ENCODE measurements at regions not wholly inside any gene's neighbourhood (a gene's known extent, or its start where the extent isn't known, plus 50 kb on each side); places are given as distances from the start of the nearest gene placed in this dataset.

DNA sequence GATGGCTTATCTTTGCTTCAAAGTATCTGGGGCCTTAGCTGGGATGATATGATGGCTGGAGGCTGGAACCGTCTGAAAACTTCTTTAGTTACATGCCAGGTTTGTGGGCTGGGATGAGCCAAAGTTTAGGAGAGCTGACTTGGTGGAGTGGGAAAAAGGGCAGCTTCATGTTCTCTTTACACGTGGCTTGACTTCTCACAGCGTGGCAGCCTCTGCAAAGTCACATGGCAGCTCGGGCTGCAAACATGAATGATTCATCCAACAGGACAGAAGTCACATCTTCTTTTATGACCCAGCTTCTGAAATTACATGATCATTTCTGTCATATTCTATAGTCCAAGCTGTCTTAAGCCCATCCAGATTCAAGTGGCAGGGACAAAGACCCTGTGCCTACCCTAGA, 176.0 kb downstream of the OLFM4 start:
- Histone ChIP-seq H3K36me3 (ENCODE audit: control insufficient read depth, low read depth, low read length) (no peaks in the 10 kb centered on the region), H3K9ac (ENCODE audit: low read length) (no peak overlapping the region), H3K27me3 (ENCODE audit: control insufficient read depth, insufficient read depth, low read length) (peaks cover 12% of the 10 kb centered on the region), H3K27ac (ENCODE audit: low read length) (no peak overlapping the region), H3K4me1 (ENCODE audit: control insufficient read depth, low read depth, low read length) (no peaks in the 10 kb centered on the region), H3K9me3 (ENCODE audit: control insufficient read depth, low read depth, low read length) (no peaks in the 10 kb centered on the region), H3K4me3 (ENCODE audit: low read length) (no peak overlapping the region)

DNA sequence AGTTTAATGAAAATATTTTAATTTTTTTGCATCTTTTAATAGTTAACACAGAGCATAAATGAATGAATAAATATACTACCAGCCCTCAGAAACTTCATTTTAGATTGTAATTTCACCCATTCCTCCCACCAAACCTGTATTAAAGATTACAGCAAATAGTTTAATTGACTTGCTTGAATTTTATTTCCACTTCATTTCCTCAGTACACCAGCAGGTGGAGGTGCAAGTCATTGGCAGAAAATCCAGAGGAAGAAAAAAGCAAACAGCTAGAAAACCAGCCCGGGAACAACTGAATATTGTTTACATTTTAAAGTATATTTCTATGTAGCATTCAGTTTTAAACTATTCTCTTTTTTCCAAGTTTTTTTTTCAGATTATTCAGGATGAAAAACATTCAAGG, 177.8 kb downstream of the OLFM4 start:
- Histone ChIP-seq H3K27me3 (ENCODE audit: control insufficient read depth, insufficient read depth, low read length) (no peaks in the 10 kb centered on the region), H3K36me3 (ENCODE audit: control insufficient read depth, low read depth, low read length) (no peaks in the 10 kb centered on the region), H3K4me3 (ENCODE audit: low read length) (no peak overlapping the region), H3K4me1 (ENCODE audit: control insufficient read depth, low read depth, low read length) (no peaks in the 10 kb centered on the region), H3K9me3 (ENCODE audit: control insufficient read depth, low read depth, low read length) (no peaks in the 10 kb centered on the region), H3K9ac (ENCODE audit: low read length) (no peak overlapping the region), H3K27ac (ENCODE audit: low read length) (no peak overlapping the region)

DNA sequence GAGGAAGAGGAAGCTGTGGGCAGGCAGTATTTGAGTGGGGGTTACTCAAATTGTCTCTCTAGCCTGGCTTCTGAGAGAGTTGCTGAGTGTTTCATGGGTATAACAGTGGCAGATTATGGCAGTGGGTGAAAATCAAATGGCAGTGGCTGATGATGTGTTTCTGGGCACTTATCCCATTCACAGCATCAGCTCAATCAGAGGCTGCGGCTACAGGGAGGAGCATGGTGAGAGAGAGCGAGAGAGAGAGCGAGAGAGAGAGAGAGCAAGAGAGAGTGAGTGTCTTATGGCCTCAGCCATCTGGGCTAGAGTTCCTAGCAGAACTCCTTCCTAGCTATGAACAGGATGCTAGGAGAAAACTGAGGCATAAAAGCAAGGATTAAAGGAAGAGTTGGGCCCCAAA, 178.9 kb downstream of the OLFM4 start:
- Histone ChIP-seq H3K27ac (ENCODE audit: low read length) (no peak overlapping the region), H3K36me3 (ENCODE audit: control insufficient read depth, low read depth, low read length) (no peaks in the 10 kb centered on the region), H3K9ac (ENCODE audit: low read length) (no peak overlapping the region), H3K27me3 (ENCODE audit: control insufficient read depth, insufficient read depth, low read length) (no peaks in the 10 kb centered on the region), H3K9me3 (ENCODE audit: control insufficient read depth, low read depth, low read length) (no peaks in the 10 kb centered on the region), H3K4me1 (ENCODE audit: control insufficient read depth, low read depth, low read length) (no peaks in the 10 kb centered on the region), H3K4me3 (ENCODE audit: low read length) (no peak overlapping the region)

DNA sequence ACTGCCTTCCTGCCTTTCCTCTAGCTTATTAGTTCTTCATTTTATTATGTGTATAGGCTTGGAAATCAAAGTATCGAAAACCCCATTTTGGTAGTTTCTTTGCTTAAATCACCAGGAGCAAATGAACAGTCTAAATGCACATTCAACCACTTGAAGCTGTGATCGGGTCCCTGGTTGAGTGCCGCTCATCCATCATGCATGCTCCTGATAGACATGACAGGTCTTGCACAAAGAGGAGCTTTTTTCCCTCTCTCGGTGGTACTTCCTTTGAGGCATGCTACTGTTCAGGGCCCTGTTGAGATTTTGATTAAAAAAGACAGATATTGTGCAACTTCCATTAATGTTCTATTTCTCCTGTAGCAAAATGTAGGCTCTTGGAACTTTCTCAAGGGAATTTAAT, 185.8 kb downstream of the OLFM4 start:
- no peak overlapping the region for H3K9ac ChIP-seq (ENCODE audit: low read length)
- H3K36me3 ChIP-seq (ENCODE audit: control insufficient read depth, low read depth, low read length) = no peaks in the 10 kb centered on the region
- no peak overlapping the region for H3K4me3 ChIP-seq (ENCODE audit: low read length)
- no peaks in the 10 kb centered on the region for H3K27me3 ChIP-seq (ENCODE audit: control insufficient read depth, insufficient read depth, low read length)
- H3K27ac ChIP-seq (ENCODE audit: low read length) = no peak overlapping the region
- no peaks in the 10 kb centered on the region for H3K9me3 ChIP-seq (ENCODE audit: control insufficient read depth, low read depth, low read length)
- H3K4me1 ChIP-seq (ENCODE audit: control insufficient read depth, low read depth, low read length) = no peaks in the 10 kb centered on the region

DNA sequence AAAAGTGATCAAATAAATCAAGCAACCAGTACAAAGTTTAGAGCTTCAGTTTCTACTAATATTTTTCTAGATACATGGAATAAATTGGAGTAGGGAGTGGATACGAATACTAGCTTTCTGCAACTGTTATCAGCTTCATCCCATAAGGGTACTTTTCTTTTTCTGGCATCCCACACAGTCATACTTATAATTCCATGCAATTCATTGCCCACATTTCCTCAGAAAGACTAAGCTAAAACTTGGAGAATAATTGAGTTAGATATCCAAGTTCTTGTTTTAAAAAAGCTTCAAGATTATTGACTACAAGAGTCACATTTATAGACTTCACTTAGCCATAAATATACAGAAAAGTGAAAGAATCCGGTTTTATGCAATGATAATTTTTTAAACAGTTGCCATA, 186.9 kb downstream of the OLFM4 start:
- Histone ChIP-seq H3K4me3 (ENCODE audit: low read length) (no peak overlapping the region), H3K27ac (ENCODE audit: low read length) (no peak overlapping the region)

GRCh38 chr13:53216773-53217172, 188.2 kb downstream of the OLFM4 start:
- no peak overlapping the region for H3K27ac ChIP-seq (ENCODE audit: low read length)
- H3K4me3 ChIP-seq (ENCODE audit: low read length) = no peak overlapping the region
- H3K27me3 ChIP-seq (ENCODE audit: control insufficient read depth, insufficient read depth, low read length) = no peaks in the 10 kb centered on the region
- H3K36me3 ChIP-seq (ENCODE audit: control insufficient read depth, low read depth, low read length) = no peaks in the 10 kb centered on the region
- no peak overlapping the region for H3K9ac ChIP-seq (ENCODE audit: low read length)
- H3K4me1 ChIP-seq (ENCODE audit: control insufficient read depth, low read depth, low read length) = no peaks in the 10 kb centered on the region
- no peaks in the 10 kb centered on the region for H3K9me3 ChIP-seq (ENCODE audit: control insufficient read depth, low read depth, low read length)

More for the DNA sequence above, 186.9 kb downstream of the OLFM4 start:
- H3K4me1 ChIP-seq (ENCODE audit: control insufficient read depth, low read depth, low read length) = no peaks in the 10 kb centered on the region
- no peaks in the 10 kb centered on the region for H3K27me3 ChIP-seq (ENCODE audit: control insufficient read depth, insufficient read depth, low read length)
- no peaks in the 10 kb centered on the region for H3K36me3 ChIP-seq (ENCODE audit: control insufficient read depth, low read depth, low read length)
- H3K9ac ChIP-seq (ENCODE audit: low read length) = no peak overlapping the region
- H3K9me3 ChIP-seq (ENCODE audit: control insufficient read depth, low read depth, low read length) = no peaks in the 10 kb centered on the region

DNA sequence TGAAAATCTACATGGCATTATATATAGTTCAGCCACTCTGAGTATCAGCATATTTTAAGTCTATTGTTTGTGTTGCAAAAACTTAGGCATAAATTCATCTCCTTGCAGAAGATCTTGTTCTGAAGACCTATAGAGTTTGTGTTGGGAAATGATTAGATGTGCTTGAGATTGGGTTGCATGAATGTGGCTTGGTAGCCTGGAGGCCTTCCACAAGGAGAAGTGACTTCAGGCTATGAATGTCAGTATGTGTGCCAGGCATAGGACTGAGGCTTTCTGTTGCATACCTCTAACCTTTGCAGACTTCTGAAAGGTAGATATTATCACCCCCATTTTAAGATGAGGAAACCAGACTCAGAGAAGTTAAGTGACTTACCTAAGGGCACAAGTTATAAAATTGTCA, 188.6 kb downstream of the OLFM4 start:
- Histone ChIP-seq H3K9ac (ENCODE audit: low read length) (no peak overlapping the region), H3K36me3 (ENCODE audit: control insufficient read depth, low read depth, low read length) (no peaks in the 10 kb centered on the region), H3K27ac (ENCODE audit: low read length) (no peak overlapping the region), H3K4me3 (ENCODE audit: low read length) (no peak overlapping the region), H3K9me3 (ENCODE audit: control insufficient read depth, low read depth, low read length) (no peaks in the 10 kb centered on the region), H3K27me3 (ENCODE audit: control insufficient read depth, insufficient read depth, low read length) (no peaks in the 10 kb centered on the region), H3K4me1 (ENCODE audit: control insufficient read depth, low read depth, low read length) (no peaks in the 10 kb centered on the region)

GRCh38 chr13:53220038-53220437, 191.4 kb downstream of the OLFM4 start:
- no peak overlapping the region for H3K4me3 ChIP-seq (ENCODE audit: low read length)
- no peak overlapping the region for H3K27ac ChIP-seq (ENCODE audit: low read length)
- no peak overlapping the region for H3K9ac ChIP-seq (ENCODE audit: low read length)
- H3K4me1 ChIP-seq (ENCODE audit: control insufficient read depth, low read depth, low read length) = no peaks in the 10 kb centered on the region
- peaks cover 6% of the 10 kb centered on the region for H3K9me3 ChIP-seq (ENCODE audit: control insufficient read depth, low read depth, low read length)
- H3K27me3 ChIP-seq (ENCODE audit: control insufficient read depth, insufficient read depth, low read length) = no peaks in the 10 kb centered on the region
- H3K36me3 ChIP-seq (ENCODE audit: control insufficient read depth, low read depth, low read length) = no peaks in the 10 kb centered on the region

DNA sequence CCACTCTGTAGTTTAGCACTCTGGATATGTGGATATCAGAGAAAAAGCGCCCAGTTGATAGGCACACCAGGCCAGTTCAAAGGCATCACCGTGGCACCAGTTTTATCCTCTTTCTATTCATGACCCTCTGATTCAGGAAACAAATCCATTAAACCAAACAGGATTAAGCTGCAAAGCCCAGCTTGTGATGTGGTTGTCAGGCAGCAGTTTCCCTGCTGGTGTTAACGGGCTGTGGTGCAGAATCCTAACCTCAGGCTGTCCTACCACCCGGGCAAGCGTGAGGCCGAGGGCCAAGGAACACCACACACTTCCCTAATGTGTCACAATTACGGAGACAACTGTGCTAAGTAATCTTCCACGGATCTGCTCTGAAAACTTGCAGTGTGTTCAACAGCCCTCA, 209.1 kb downstream of the OLFM4 start:
- H3K27ac ChIP-seq (ENCODE audit: low read length) = no peak overlapping the region

GRCh38 chr13:53238261-53238660, 209.6 kb downstream of the OLFM4 start:
- Histone ChIP-seq H3K4me1 (ENCODE audit: control insufficient read depth, low read depth, low read length) (peaks cover 10% of the 10 kb centered on the region), H3K27me3 (ENCODE audit: control insufficient read depth, insufficient read depth, low read length) (no peaks in the 10 kb centered on the region), H3K9me3 (ENCODE audit: control insufficient read depth, low read depth, low read length) (no peaks in the 10 kb centered on the region), H3K36me3 (ENCODE audit: control insufficient read depth, low read depth, low read length) (no peaks in the 10 kb centered on the region), H3K4me3 (ENCODE audit: low read length) (no peak overlapping the region), H3K9ac (ENCODE audit: low read length) (no peak overlapping the region), H3K27ac (ENCODE audit: low read length) (no peak overlapping the region)

More for the DNA sequence above, 209.1 kb downstream of the OLFM4 start:
- no peak overlapping the region for H3K9ac ChIP-seq (ENCODE audit: low read length)
- no peaks in the 10 kb centered on the region for H3K27me3 ChIP-seq (ENCODE audit: control insufficient read depth, insufficient read depth, low read length)
- H3K36me3 ChIP-seq (ENCODE audit: control insufficient read depth, low read depth, low read length) = no peaks in the 10 kb centered on the region
- no peak overlapping the region for H3K4me3 ChIP-seq (ENCODE audit: low read length)
- H3K4me1 ChIP-seq (ENCODE audit: control insufficient read depth, low read depth, low read length) = peaks cover 10% of the 10 kb centered on the region
- no peaks in the 10 kb centered on the region for H3K9me3 ChIP-seq (ENCODE audit: control insufficient read depth, low read depth, low read length)

- no peaks in the 10 kb centered on the region for H3K9me3 ChIP-seq (ENCODE audit: control insufficient read depth, low read depth, low read length)
- no peaks in the 10 kb centered on the region for H3K27me3 ChIP-seq (ENCODE audit: control insufficient read depth, insufficient read depth, low read length)
- H3K36me3 ChIP-seq (ENCODE audit: control insufficient read depth, low read depth, low read length) = no peaks in the 10 kb centered on the region
- no peak overlapping the region for H3K9ac ChIP-seq (ENCODE audit: low read length)
- no peak overlapping the region for H3K27ac ChIP-seq (ENCODE audit: low read length)
- no peak overlapping the region for H3K4me3 ChIP-seq (ENCODE audit: low read length)
- peaks cover 10% of the 10 kb centered on the region for H3K4me1 ChIP-seq (ENCODE audit: control insufficient read depth, low read depth, low read length)
Observed at GRCh38 chr13:53240401-53241025, 211.9 kb downstream of the OLFM4 start.

DNA sequence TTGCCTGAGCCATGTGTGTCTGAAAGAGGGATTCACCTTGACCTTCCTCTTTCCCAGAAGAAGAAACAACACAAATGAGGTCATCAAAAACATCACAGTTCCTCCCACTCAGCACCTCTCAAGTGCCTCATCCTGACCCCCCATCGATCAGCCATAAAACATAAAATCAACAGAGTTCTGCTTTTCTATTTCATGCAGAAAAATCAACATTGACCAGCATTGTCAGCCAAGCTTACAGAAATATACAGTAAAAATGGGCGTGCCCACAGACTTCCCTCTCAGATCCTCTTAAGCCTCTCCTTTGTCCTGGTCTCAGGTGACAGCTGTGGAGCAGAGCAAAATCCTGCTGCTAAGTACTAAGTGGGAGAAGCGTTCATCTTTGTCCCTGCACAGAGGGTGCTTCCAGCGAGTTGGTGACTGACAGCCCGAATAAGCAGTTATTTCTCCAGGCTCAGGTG, 213.3 kb downstream of the OLFM4 start:
- H3K36me3 ChIP-seq (ENCODE audit: control insufficient read depth, low read depth, low read length) = no peaks in the 10 kb centered on the region
- H3K27ac ChIP-seq (ENCODE audit: low read length) = no peak overlapping the region
- H3K27me3 ChIP-seq (ENCODE audit: control insufficient read depth, insufficient read depth, low read length) = no peaks in the 10 kb centered on the region
- H3K4me1 ChIP-seq (ENCODE audit: control insufficient read depth, low read depth, low read length) = peaks cover 10% of the 10 kb centered on the region
- no peak overlapping the region for H3K4me3 ChIP-seq (ENCODE audit: low read length)
- no peaks in the 10 kb centered on the region for H3K9me3 ChIP-seq (ENCODE audit: control insufficient read depth, low read depth, low read length)
- H3K9ac ChIP-seq (ENCODE audit: low read length) = no peak overlapping the region

All from iPS-18a (cell line).